ENCODE measurements at regions not wholly inside any gene's neighbourhood (a gene's known extent, or its start where the extent isn't known, plus 50 kb on each side); places are given as distances from the start of the nearest gene placed in this dataset.

- TF ChIP-seq, protein P1, sequence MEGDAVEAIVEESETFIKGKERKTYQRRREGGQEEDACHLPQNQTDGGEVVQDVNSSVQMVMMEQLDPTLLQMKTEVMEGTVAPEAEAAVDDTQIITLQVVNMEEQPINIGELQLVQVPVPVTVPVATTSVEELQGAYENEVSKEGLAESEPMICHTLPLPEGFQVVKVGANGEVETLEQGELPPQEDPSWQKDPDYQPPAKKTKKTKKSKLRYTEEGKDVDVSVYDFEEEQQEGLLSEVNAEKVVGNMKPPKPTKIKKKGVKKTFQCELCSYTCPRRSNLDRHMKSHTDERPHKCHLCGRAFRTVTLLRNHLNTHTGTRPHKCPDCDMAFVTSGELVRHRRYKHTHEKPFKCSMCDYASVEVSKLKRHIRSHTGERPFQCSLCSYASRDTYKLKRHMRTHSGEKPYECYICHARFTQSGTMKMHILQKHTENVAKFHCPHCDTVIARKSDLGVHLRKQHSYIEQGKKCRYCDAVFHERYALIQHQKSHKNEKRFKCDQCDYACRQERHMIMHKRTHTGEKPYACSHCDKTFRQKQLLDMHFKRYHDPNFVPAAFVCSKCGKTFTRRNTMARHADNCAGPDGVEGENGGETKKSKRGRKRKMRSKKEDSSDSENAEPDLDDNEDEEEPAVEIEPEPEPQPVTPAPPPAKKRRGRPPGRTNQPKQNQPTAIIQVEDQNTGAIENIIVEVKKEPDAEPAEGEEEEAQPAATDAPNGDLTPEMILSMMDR (IDR thresholded peaks at IDR 0.05) = no peak
- no peak for TF ChIP-seq POLR2AphosphoS5 (IDR thresholded peaks at IDR 0.05; ENCODE audit: low read depth, low read length)
- TF ChIP-seq REST (IDR thresholded peaks at IDR 0.05; ENCODE audit: insufficient read depth in 1 of 2, low read depth in 2 of 2, low read length in 1 of 2) = no peak
- no peak for TF ChIP-seq TCF7L2 (IDR thresholded peaks at IDR 0.05; ENCODE audit: low read depth, low read length)
- TF ChIP-seq SIN3A (IDR thresholded peaks at IDR 0.05; ENCODE audit: borderline replicate concordance, insufficient read depth, low read depth, low read length) = no peak
These were observed 75.2 kb upstream of the F13A1 start for GRCh38 chr6:6395581-6396197.
